NCI-H748 (cell line): ENCODE measurements at regions not wholly inside any gene's neighbourhood (a gene's known extent, or its start where the extent isn't known, plus 50 kb on each side); places are given as distances from the start of the nearest gene placed in this dataset.
"Not testable (repeated sequence)": the region's sequence is repeated elsewhere in the genome, so short reads cannot be mapped to it uniquely, and the experiment has no call there.

Experiments
- DNase-seq: peaks from one replicate; lab custom pipeline; 2025; ENCODE audit not compliant: unreplicated experiment; lab: John Stamatoyannopoulos, UW

DNA sequence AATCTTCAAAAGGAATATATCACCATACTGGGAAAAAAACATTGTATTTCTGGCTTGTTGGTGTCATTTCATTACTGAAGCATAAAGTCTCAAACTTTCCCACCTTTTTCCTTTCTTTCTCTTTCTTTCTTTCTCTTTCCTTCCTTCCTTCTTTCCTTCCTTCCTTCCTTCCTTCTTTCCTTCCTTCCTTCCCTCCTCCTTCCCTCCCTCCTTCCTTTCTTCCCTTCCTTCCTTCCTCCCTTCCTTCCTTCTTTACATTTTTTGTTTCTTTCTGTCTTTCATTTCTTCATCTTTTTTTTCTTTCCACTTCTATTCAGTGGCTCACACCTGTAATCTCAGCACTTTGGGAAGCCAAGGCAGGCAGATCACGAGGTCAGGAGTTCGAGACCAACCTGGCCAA, 1160.7 kb downstream of the PCDH7 start:
- DNase-seq = not testable (repeated sequence)

GRCh38 chr4:31896349-31896748, 1176.2 kb downstream of the PCDH7 start:
- DNase-seq = no peak

- DNase-seq = no peak
Measured at GRCh38 chr4:31905363-31905762, 1185.2 kb downstream of the PCDH7 start.

- DNase-seq = no peak
Measured at GRCh38 chr4:31908261-31908660, 1188.1 kb downstream of the PCDH7 start.

DNA sequence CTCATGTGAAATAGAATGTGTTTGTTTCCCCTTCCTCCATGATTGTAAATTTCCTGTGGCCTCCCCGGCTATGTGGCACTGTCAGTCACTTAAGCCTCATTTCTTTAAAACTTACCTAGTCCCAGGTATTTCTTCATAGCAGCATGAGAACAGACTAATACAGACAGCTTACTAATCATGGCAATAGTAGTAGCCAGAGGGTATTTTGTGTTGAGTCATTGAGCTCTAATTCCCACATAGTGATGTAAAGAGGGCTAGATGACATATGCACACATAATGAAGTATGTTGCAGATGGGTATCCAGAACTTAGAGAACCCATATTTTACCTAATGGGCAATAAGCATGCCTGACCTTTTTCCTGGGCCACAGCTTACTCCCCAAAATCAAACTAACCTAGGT, 1197.2 kb downstream of the PCDH7 start:
- DNase-seq = no peak

- DNase-seq = no peak
Measured at GRCh38 chr4:31918891-31919290, 1198.7 kb downstream of the PCDH7 start.

GRCh38 chr4:31923634-31924033, 1203.5 kb downstream of the PCDH7 start:
- no peak for DNase-seq

DNA sequence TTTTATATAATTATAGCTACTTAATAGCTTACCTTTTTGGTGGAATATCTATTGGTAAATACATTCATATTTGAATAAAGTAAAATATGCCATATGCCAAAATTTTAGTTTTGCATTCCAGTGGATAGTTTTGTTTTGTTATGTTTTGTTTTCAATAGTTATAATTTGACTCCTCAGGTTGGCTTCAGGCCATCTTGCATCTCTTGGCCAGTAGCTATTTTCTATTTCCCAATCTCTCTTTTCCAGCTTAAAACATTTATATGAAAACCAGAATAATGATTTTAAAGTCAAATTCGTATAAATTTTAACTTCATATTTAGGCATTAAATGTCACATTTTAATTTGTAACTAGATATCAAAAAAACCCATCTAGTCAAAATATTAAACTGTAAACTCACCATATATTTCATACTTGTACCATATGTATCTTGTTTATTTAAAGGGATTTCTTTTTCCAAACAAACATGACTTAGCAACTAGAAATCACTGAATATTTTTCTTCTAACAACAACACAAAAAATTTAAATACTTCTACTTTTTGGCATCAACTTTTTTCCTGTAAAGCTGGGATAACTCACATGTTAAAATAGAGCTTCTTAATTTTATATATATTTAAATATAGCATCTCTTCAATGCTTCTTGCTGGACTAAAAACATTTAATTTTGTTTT, 1209.6 kb downstream of the PCDH7 start:
- DNase-seq = no peak

DNA sequence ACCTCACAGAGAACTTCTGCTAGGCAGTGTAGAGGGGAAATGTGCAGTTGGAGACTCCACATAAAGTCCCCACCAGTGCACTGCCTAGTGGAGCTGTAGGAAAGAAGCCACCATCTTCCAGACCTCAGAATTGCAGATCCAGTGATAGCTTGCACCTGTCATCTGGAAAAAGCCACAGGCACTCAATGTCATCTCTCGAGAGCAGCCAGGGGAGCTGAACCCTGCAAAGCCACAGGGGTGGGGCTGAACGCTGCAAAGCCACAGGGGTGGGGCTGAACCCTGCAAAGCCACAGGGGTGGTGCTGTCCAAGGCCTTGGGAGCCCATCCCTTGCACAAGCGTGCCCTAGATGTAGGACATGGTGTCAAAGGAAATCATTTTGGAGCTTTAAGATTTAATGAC, 1226.3 kb downstream of the PCDH7 start:
- DNase-seq = no peak

GRCh38 chr4:31947101-31947500, 1226.9 kb downstream of the PCDH7 start:
- no peak for DNase-seq

DNA sequence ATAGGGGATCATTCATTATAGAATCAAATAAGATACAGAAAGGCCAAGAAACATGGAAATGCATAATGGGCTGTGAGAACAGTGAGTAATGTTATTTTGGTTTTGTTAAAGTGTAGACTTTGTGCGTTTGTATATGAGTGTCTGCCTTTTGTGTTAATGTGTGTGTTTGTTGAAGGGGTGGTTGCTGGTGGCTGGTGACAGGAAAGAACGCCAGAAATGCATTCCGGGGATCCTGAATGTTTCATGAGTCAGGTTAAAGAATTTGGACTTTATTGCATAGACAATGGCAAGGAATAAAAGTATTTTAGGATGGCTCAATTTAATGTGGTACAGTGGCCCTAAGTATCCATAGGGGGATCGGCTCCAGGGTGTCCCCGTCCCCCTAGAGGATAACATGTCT, 1228.9 kb downstream of the PCDH7 start:
- DNase-seq = no peak

DNA sequence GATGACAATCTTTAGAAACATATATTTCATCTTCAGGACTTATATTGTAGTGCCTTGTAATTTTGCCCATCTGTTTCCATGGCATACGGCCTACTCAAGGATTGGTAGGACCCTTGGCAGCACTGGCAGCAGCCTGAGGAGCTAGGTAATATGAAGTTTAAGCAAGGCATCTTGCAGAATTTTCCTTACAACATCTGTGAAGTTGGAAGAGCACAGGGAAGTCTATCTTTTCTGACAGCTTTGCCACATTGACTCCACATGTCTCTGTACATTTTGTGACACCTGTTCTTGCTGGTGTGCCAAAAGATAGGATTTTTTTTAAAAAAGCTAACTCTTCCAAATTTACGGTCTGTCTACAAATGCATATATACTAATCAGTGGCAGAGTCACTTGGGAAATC, 1235.2 kb downstream of the PCDH7 start:
- no peak for DNase-seq

GRCh38 chr4:31959972-31960371, 1239.8 kb downstream of the PCDH7 start:
- no peak for DNase-seq

GRCh38 chr4:31964685-31965084, 1244.5 kb downstream of the PCDH7 start:
- no peak for DNase-seq

- no peak for DNase-seq
Measured at GRCh38 chr4:31968842-31969241, 1248.7 kb downstream of the PCDH7 start.

DNA sequence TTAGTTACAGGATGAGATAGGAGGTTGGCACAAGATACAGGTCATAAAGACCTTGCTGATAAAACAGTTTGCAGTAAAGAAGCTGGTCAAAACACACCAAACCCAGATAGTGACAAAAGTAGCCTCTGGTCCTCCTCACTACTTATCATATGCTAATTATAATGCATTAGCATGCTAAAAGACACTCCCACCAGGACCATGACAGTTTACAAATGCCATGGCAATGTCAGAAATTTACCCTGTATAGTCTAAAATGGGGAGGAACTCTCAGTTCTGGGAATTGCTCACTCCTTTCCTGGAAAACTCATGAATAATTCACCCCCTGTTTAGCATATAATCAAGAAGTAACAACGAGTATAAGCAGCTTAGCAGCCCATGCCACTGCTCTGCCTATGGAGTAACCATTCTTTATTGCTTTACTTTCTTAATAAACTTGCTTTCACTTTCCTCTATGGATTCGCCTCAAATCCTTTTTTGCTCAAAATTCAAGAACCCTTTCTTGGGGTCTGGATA, 1254.4 kb downstream of the PCDH7 start:
- no peak for DNase-seq

DNA sequence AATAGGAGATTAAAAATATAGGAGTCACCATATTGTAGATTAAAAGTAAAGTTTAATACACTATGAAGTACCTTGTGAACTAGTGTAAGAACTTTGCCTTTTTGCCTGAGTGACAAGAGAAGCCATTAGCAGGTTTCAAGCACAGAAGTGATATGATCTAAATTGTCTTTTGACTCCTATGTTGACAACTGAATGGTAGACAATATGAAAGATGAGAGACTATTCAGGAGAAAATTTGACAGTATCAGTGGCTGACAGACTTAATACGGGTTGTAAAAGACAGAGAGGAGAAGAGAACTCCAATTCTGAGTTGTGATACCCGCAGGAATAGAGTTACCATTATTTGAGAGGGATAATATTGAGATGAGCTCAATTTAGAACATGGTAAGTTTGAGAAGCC, 1259.8 kb downstream of the PCDH7 start:
- no peak for DNase-seq

DNA sequence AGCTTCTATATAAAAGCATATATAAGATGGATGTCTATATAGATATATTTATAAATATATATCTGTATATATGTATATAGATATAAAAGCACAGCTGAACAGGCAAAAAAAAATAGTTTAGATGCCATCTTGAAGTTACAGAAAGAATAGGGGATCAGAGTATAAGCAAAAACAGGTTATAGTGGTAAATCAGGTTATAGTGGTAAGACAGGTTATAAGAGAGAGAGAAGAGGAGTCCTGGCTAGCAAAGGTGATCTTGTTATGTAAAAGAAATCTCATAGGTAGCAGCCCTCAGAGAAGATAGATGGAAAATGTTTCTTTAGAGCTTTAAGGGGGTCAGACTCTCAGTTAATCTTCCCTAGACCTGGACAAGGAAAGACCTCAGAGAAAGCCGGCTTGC, 1263.1 kb downstream of the PCDH7 start:
- no peak for DNase-seq

DNA sequence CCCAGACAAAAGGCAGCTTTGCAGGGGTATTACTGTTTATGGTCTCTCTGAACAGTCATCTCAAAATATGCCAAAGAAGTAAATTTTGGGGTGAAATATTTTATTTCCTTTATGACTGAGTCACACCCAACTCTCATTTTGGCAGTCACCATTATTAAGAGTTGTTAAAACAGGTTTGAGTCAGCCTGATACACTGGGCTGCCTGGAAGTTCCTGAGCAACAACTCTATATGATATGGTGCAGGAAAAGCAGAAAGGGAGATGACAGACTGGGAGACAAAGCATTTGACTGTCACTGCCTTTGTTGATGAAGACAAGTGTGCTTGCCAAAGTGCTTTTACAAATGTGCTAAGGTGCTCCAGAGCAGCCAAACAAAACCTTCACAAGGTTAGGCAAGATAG, 1263.5 kb downstream of the PCDH7 start:
- no peak for DNase-seq

GRCh38 chr4:31984872-31985271, 1264.7 kb downstream of the PCDH7 start:
- no peak for DNase-seq

DNA sequence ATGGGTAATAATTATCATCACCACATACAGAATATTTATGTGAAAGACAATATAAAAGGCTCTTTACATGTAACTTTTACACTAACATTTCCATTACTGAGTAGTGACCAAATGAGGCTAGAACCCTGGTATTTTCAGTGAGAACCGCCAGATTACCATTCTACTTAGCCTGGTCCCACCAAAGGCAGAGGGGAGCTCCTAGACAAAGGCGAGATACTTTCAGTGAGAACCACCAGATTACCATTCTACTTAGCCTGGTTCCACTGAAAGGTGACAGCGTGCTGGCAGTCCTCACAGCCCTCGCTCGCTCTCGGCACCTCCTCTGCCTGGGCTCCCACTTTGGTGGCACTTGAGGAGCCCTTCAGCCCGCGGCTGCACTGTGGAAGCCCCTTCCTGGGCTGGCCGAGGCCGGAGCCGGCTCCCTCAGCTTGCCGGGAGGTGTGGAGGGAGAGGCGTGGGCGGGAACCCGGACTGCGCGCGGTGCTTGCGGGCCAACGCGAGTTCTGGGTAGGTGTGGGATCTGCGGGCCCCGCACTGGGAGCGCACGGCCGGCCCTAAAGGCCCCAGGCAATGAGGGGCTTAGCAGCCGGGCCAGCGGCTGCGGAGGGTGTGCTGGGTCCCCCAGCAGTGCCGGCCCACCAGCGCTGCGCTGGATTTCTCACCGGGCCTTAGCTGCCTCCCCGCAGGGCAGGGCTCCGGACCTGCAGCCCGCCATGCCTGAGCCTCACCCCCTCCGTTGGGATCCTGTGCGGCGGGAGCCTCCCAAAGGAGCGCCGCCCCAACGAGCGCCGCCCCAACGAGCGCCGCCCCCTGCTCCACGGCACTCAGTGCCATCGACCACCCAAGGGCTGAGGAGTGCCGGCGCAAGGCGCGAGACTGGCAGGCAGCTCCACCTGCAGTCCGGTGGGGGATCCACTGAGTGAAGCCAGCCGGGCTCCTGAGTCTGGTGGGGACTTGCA, 1276.1 kb downstream of the PCDH7 start:
- DNase-seq = peak; percentile 92

DNA sequence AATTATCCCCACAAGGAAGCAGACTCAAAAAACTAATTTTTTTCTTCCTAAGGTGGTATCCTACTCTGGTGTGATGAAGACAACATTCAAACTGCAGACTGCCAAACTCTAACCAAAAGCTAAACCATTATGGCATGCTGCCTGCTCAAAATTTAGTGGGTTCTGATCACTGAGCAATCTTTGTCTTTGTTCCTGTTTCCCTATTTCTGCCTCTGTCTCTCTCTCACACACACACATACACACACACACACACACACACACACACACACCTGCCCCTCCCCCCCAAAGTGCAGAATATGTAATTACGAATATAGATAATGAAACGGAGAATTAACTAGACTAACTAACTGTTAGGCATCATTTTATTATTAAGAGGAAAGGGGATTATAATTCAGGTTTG, 1278.6 kb downstream of the PCDH7 start:
- peak; percentile 38 for DNase-seq
